Endodermal cell (in vitro differentiated cells): ENCODE measurements at regions not wholly inside any gene's neighbourhood (a gene's known extent, or its start where the extent isn't known, plus 50 kb on each side); places are given as distances from the start of the nearest gene placed in this dataset.

Source experiments
- DNase-seq: peaks from one replicate; pipeline ENCODE4 v3.0.0-alpha.2; 2017
- H3K27ac ChIP-seq: 2 replicates; pipeline ENCODE4 v1.5.1; 2013; ENCODE audit warnings: mild to moderate bottlenecking, low read depth, low read length, moderate library complexity
- H3K27me3 ChIP-seq: 2 replicates; pipeline ENCODE4 v1.6.1; 2013; ENCODE audit warnings: mild to moderate bottlenecking, low read length, moderate library complexity; ENCODE audit not compliant: insufficient read depth, control insufficient read depth, poor library complexity, severe bottlenecking
- H3K36me3 ChIP-seq: 2 replicates; pipeline ENCODE4 v1.7.0; 2013; ENCODE audit warnings: mild to moderate bottlenecking, low read length, moderate library complexity; ENCODE audit not compliant: control insufficient read depth, insufficient read depth
- H3K4me1 ChIP-seq: one replicate; pipeline ENCODE4 v1.7.0; 2013; ENCODE audit warnings: low read length; ENCODE audit not compliant: control insufficient read depth, insufficient read depth
- H3K4me3 ChIP-seq: 2 replicates; pipeline ENCODE4 v1.5.1; 2013; ENCODE audit warnings: mild to moderate bottlenecking, low read length, moderate library complexity
- H3K9ac ChIP-seq: 2 replicates; pipeline ENCODE4 v1.6.1; 2013; ENCODE audit warnings: mild to moderate bottlenecking, low read length, moderate library complexity; ENCODE audit not compliant: poor library complexity, severe bottlenecking; ENCODE audit errors: extremely low read depth
- H3K9me3 ChIP-seq: 2 replicates; pipeline ENCODE4 v1.6.1; 2013; ENCODE audit warnings: mild to moderate bottlenecking, low read length, moderate library complexity; ENCODE audit not compliant: control insufficient read depth
- H3K27ac Mint-ChIP-seq: 2 replicates; pipeline ENCODE4 v1.8.0; 2020; ENCODE audit warnings: mixed read lengths
- H3K27me3 Mint-ChIP-seq: 2 replicates; pipeline ENCODE4 v1.8.0; 2021; ENCODE audit warnings: mild to moderate bottlenecking, mixed read lengths; ENCODE audit not compliant: insufficient read depth
- H3K36me3 Mint-ChIP-seq: 2 replicates; pipeline ENCODE4 v1.8.0; 2020; ENCODE audit warnings: low read depth, mixed read lengths
- H3K4me1 Mint-ChIP-seq: 2 replicates; pipeline ENCODE4 v1.8.0; 2020; ENCODE audit warnings: mixed read lengths
- H3K4me3 Mint-ChIP-seq: 2 replicates; pipeline ENCODE4 v1.8.0; 2020; ENCODE audit warnings: mild to moderate bottlenecking, moderate library complexity, mixed read lengths
- H3K9me3 Mint-ChIP-seq: 2 replicates; pipeline ENCODE4 v1.8.0; 2020; ENCODE audit warnings: mild to moderate bottlenecking, mixed read lengths
- WGBS, 2 experiments: methylation state at CpG; one replicate each; pipeline versions ENCODE4 v1.1.5 to v1.1.7; 2013; ENCODE audit warnings: missing lambda C conversion rate in 2 of 2, mixed read lengths in 1 of 2; ENCODE audit not compliant: insufficient coverage in 1 of 2, insufficient read length in 1 of 2; 5-methylcytosine and 5-hydroxymethylcytosine counted together
- TF ChIP-seq, protein P1 (sequence below): fragments of 200-600 bp; sonication (generic); conservative IDR thresholded peaks from 2 replicates; pipeline ENCODE4 v1.5.0; 2021; ENCODE audit warnings: antibody characterized with exemption, mild to moderate bottlenecking

GRCh38 chr15:96958721-96959120, 628.2 kb downstream of the NR2F2 start:
- H3K27ac ChIP-seq: no peak overlapping the region
- H3K9ac ChIP-seq: no peak overlapping the region
- H3K27me3 ChIP-seq: no peaks in the 10 kb centered on the region
- H3K4me3 ChIP-seq: no peak overlapping the region
- H3K36me3 Mint-ChIP-seq: no peaks in the 10 kb centered on the region
- H3K27ac Mint-ChIP-seq: no peak overlapping the region
- DNase-seq: no peak
- TF ChIP-seq, protein P1, sequence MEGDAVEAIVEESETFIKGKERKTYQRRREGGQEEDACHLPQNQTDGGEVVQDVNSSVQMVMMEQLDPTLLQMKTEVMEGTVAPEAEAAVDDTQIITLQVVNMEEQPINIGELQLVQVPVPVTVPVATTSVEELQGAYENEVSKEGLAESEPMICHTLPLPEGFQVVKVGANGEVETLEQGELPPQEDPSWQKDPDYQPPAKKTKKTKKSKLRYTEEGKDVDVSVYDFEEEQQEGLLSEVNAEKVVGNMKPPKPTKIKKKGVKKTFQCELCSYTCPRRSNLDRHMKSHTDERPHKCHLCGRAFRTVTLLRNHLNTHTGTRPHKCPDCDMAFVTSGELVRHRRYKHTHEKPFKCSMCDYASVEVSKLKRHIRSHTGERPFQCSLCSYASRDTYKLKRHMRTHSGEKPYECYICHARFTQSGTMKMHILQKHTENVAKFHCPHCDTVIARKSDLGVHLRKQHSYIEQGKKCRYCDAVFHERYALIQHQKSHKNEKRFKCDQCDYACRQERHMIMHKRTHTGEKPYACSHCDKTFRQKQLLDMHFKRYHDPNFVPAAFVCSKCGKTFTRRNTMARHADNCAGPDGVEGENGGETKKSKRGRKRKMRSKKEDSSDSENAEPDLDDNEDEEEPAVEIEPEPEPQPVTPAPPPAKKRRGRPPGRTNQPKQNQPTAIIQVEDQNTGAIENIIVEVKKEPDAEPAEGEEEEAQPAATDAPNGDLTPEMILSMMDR: no peak
- H3K4me1 Mint-ChIP-seq: no peaks in the 10 kb centered on the region
- no peaks in the 10 kb centered on the region for H3K9me3 ChIP-seq
- 90 to 100% methylated on average over 1 to 2 of the region's 2 CpGs for WGBS, 2 experiments
- no peaks in the 10 kb centered on the region for H3K9me3 Mint-ChIP-seq
- H3K27me3 Mint-ChIP-seq: no peaks in the 10 kb centered on the region
- H3K4me1 ChIP-seq: no peaks in the 10 kb centered on the region
- H3K36me3 ChIP-seq: no peaks in the 10 kb centered on the region
- no peak overlapping the region for H3K4me3 Mint-ChIP-seq

DNA sequence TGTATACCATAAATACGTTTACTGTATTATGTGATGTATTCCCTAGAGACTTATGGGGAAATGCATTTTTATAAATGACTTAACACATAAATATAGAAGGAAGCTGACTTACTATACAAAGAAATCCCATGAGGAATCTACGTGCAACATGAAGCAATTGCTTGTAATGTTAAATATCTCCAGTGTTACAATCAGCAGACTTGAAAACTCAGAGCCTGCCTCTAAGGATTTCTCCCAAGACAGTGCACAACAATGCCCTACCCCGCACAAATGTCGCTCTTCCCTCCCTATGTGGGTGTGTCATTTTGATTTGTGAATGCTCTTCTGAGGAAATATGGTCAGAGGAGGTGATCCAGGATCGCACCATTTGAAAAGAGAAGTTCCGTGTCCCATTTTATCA, 629.0 kb downstream of the NR2F2 start:
- H3K9me3 ChIP-seq: no peaks in the 10 kb centered on the region
- no peaks in the 10 kb centered on the region for H3K4me1 ChIP-seq
- H3K36me3 Mint-ChIP-seq: no peaks in the 10 kb centered on the region
- H3K27me3 Mint-ChIP-seq: no peaks in the 10 kb centered on the region
- TF ChIP-seq, protein P1: no peak
- H3K4me1 Mint-ChIP-seq: no peaks in the 10 kb centered on the region
- H3K9me3 Mint-ChIP-seq: no peaks in the 10 kb centered on the region
- no peak overlapping the region for H3K27ac Mint-ChIP-seq
- H3K9ac ChIP-seq: no peak overlapping the region
- H3K27me3 ChIP-seq: no peaks in the 10 kb centered on the region
- no peak overlapping the region for H3K4me3 Mint-ChIP-seq
- H3K4me3 ChIP-seq: no peak overlapping the region
- DNase-seq: no peak
- H3K36me3 ChIP-seq: no peaks in the 10 kb centered on the region
- WGBS, 2 experiments: 100% methylated on average over 2 to 5 of the region's 6 CpGs
- H3K27ac ChIP-seq: no peak overlapping the region

- Histone ChIP-seq H3K27me3 (no peaks in the 10 kb centered on the region), H3K4me1 (no peaks in the 10 kb centered on the region), H3K36me3 (no peaks in the 10 kb centered on the region), H3K4me3 (no peak overlapping the region), H3K27ac (no peak overlapping the region), H3K9me3 (no peaks in the 10 kb centered on the region), H3K9ac (no peak overlapping the region)
- Mint-ChIP-seq H3K4me1 (no peaks in the 10 kb centered on the region), H3K36me3 (no peaks in the 10 kb centered on the region), H3K9me3 (no peaks in the 10 kb centered on the region), H3K4me3 (no peak overlapping the region), H3K27me3 (no peaks in the 10 kb centered on the region), H3K27ac (no peak overlapping the region)
- TF ChIP-seq, protein P1: no peak
- DNase-seq: no peak
- 83 to 95% methylated on average over 2 to 4 of the region's 4 CpGs for WGBS, 2 experiments
Measured at GRCh38 chr15:96960711-96961480, 630.4 kb downstream of the NR2F2 start.
